GM21529 (cell line): ENCODE measurements at regions not wholly inside any gene's neighbourhood (a gene's known extent, or its start where the extent isn't known, plus 50 kb on each side); places are given as distances from the start of the nearest gene placed in this dataset.
"Not testable (repeated sequence)": the region's sequence is repeated elsewhere in the genome, so short reads cannot be mapped to it uniquely, and the experiment has no call there.

Source experiments
- ATAC-seq: cut with Tn5 transposase; IDR thresholded peaks from one replicate; pipeline ENCODE4 v1.9.1; 2021; ENCODE audit not compliant: unreplicated experiment

DNA sequence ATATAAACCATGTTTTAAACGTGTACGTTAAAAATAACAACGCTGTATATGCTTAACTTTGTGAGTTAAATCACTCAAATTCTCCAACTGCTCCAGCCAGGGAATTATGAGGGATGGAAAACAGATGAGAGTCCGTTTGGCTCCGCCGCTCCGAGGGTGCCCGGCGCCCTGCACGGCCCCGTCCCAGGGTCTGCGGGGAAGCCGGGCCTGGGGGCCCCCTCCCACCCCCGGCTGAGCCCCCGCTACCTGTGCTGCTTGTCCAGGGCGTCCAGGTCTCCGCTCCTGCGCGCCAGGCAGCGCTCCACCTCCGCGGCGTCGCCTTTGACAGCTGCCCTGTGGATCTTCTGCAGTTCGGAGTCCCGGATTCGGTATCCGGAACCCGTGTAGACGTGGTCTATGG is 415.5 kb downstream of the FOXD4L4 start:
- not testable (repeated sequence) for ATAC-seq

GRCh38 chr9:66153021-66153725 is 416.2 kb downstream of the FOXD4L4 start:
- peak; percentile 100 for ATAC-seq

DNA sequence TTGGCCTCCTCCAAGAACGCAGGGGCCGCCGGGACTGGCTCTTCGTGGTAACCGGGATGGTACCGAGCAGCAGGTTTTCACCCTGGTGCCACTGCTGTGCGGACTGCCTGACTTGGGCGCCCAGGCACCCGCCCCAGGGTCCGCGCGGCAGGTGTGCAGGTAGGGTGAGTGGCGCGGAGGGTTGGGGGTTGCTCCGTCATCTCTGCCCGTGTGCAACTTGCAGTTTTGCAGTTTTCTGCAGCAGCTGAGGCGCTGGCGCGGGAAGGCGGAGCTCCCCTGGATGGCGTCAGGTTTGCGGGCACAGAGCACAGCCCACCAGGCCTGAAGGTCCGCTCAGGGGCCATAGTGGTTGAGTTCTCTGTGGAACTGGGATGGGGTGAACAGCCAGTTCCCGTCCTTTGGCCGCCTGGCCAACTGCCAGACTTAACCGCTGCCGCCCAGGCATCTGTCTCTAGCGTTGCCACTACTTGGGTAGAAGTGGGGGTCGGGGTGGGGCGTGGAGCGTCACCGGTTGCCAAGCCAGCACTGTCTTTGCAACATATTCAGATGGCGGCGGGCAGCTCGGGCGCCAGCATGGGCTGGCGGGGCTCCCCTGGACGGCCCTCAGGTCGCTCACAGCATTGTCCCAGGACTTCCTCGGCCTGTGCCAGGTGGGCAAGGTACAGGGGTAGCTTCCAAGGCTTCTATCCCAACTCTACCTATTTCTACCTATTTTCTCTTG is 417.2 kb downstream of the FOXD4L4 start:
- ATAC-seq: not testable (repeated sequence)

DNA sequence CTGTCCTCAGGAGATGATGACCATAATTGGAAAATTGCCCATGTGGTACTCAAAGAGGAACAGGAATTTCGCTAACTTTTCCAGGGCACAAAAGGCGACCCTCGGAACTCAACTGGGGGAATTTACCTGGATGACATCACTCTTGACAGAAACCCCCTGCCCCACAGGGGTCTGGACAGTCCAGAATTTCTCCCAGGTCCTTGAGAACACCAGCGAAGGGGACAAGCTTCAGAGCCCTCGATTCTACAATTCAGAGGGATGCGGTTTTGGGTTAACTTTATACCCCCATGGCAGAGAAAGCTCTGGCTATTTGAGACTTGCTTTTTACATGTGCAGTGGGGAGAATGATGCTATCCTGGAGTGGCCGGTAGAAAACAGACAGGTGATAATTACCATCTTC is 445.4 kb downstream of the FOXD4L4 start:
- ATAC-seq: not testable (repeated sequence)

- not testable (repeated sequence) for ATAC-seq
Measured at GRCh38 chr9:66183648-66184047, 446.7 kb downstream of the FOXD4L4 start.

DNA sequence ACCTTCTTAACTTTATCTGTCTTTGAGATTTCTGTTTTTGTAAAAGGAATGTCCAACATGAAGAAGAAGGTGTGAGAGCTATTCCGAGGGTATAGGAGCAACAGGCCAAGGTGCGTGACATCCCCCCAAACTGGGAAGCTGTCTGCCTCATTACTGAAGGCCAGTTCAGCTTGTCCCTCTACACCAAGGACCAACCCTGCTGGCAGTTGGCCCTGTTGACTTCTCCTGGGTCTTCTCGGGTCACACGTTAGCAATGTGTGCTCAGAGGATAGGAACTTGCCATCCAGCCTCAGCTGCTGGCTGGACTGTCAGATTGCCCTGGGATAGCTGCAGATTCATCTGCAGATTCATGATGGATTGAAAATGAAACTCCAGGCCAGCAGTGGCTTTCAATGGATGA is 460.3 kb downstream of the FOXD4L4 start:
- not testable (repeated sequence) for ATAC-seq

- ATAC-seq: not testable (repeated sequence)
Measured at GRCh38 chr9:66198421-66198820, 461.5 kb downstream of the FOXD4L4 start.

- ATAC-seq: peak; percentile 82
Measured at GRCh38 chr9:66206617-66207016, 469.7 kb downstream of the FOXD4L4 start.

DNA sequence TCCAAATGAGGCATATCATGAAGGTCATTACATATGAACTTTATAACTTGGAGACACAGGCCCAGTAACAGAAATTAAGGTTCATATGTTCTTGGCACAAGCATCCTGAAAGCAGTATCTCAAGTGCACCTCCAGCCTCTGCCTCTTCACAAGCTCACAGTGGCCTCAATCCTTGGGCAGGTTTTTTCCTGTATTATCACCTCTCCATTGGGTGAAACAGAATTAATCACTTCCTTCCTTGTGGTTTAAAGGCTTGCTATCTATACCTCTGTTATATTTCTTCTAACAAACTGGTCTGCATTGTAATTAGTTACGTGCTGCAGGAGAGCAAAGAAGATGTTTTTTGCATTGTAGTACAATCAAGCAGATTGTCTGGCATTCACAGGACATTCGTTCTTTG is 471.0 kb downstream of the FOXD4L4 start:
- ATAC-seq: not testable (repeated sequence)

- ATAC-seq: not testable (repeated sequence)
Measured at GRCh38 chr9:66244763-66245162, 507.8 kb downstream of the FOXD4L4 start.

GRCh38 chr9:66245481-66245880 is 508.5 kb downstream of the FOXD4L4 start:
- not testable (repeated sequence) for ATAC-seq

DNA sequence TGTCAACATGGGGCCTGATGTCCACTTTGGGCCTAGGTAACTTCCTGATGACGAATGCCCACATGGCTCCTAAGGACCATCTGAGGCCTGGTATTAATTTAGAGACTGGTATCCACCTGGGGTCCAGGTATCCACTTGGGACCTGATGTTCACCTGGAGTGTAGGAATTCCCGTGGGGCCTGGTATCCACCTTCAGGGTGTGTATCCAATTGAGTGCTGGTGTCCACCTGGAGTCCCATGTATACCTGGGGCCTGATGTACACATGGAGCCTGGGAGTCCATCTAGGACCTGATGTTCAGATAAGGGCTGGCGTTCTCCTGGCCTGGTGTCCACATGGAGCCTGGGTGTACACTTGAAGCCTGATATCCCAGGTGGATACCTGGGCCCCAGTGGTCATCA is 520.6 kb downstream of the FOXD4L4 start:
- not testable (repeated sequence) for ATAC-seq

- ATAC-seq: not testable (repeated sequence)
Measured at GRCh38 chr9:66261576-66261975, 524.6 kb downstream of the FOXD4L4 start.

GRCh38 chr9:66263621-66264020 is 526.7 kb downstream of the FOXD4L4 start:
- ATAC-seq: not testable (repeated sequence)

- ATAC-seq: not testable (repeated sequence)
Measured at GRCh38 chr9:66264786-66265185, 527.8 kb downstream of the FOXD4L4 start.

- not testable (repeated sequence) for ATAC-seq
Measured at GRCh38 chr9:66266202-66266601, 529.3 kb downstream of the FOXD4L4 start.

DNA sequence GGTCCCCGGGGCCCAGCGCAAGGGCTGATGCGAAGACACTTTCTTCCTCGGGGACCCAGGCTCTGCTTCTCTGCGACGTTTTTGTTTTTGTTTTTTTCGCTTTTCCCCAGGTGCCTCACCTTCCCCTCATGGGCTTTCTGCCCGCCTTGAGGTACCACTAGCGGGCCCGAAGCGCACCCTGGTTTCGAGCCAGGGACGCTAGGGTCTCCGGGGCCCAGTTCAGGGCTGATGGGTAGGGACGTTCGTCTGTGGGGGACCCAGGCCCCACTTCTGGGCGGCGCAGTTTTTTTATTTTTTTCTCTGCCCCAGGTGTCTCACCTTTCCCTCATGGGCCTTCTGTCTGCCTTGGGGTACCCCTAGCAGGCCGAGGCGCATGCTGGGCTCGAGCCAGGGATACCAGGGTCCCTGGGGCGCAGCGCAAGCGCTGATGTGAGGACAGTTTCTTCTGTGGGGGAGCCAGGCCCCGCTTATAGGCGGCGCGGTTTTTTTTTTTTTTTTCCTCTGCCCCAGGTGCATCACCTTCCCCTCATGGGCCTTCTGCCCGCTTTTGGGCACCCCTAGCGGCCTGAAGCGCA is 530.0 kb downstream of the FOXD4L4 start:
- not testable (repeated sequence) for ATAC-seq

- not testable (repeated sequence) for ATAC-seq
Measured at GRCh38 chr9:66267684-66268083, 530.7 kb downstream of the FOXD4L4 start.

DNA sequence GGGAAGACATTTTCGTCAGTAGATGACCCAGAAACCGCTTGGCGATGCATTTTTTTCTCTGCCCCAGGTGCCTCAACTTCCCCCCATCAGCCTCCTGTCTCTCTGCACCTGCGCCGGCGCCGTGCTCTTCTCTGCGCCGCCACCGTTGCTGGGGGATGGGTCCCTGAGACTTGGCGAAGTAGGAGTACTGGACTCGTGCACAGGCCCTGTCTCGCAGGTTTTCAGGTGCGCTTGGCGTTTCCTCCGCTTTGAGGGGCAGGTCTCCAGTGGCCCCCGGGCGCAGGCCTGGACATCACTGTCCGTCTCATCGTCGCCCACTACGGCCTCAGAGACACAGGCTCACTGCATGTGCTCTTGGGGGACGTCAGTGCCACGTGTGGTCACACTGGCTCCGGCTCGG is 532.1 kb downstream of the FOXD4L4 start:
- ATAC-seq: not testable (repeated sequence)

DNA sequence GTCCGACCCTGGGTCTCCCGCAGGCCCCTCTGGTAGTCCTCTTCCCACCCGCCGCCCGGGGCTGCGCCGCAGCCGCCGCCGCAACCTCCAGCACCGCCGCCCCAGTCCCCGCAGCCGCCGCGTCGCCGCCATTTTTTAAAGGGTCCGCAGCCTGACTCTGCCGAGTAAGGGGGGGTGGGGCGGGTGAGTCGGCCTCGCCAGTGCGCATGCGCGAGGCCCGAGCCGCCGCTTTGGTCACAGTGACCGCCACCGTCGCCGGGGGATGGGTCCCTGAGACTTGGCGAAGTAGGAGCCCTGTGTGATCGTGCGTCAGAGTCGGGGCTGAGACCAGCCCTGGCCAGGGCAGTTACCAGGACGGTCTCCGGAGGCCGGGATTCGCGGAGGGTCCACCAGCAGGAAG is 532.8 kb downstream of the FOXD4L4 start:
- ATAC-seq: not testable (repeated sequence)

GRCh38 chr9:66278809-66279208 is 541.9 kb downstream of the FOXD4L4 start:
- not testable (repeated sequence) for ATAC-seq
